ENCODE measurements at regions not wholly inside any gene's neighbourhood (a gene's known extent, or its start where the extent isn't known, plus 50 kb on each side); places are given as distances from the start of the nearest gene placed in this dataset.

GRCh38 chr22:35203583-35203982 is 53.7 kb upstream of the HMGXB4 start:
- WGBS, 5 donors, result 78 to 88% (median 82%) methylated on average over 2 of the region's 2 CpGs
- Histone ChIP-seq H3K9me3 (no peaks in the 10 kb centered on the region), H3K4me1 (peaks cover 0 to 9% (median 0%) of the 10 kb centered on the region in 4 donors)

GRCh38 chr22:35204807-35205775 is 52.2 kb upstream of the HMGXB4 start:
- Histone ChIP-seq H3K36me3 (no peaks in the 10 kb centered on the region), H3K27ac (no peak overlapping the region), H3K27me3 (peaks cover 0 to 14% (median 0%) of the 10 kb centered on the region in 3 donors), H3K4me1 (peaks cover 0 to 9% (median 0%) of the 10 kb centered on the region in 4 donors), H3K4me3 (no peak overlapping the region), H3K9me3 (no peaks in the 10 kb centered on the region)
- 52 to 58% (median 56%) methylated on average over 14 of the region's 14 CpGs for WGBS, 5 donors
- intact Hi-C loops (cut with DNase I; ENCODE audit: low total_unique reads), result no loop called here
- peak in 1 of 2 donors; percentile 56 for DNase-seq
- TF ChIP-seq POLR2AphosphoS5 (IDR thresholded peaks at IDR 0.05) (no peak), CTCF (IDR thresholded peaks at IDR 0.05) (no peak), POLR2A (IDR thresholded peaks at IDR 0.05) (no peak), EP300 (IDR thresholded peaks at IDR 0.05) (no peak)

More at GRCh38 chr22:35203583-35203982, 53.7 kb upstream of the HMGXB4 start:
- no peak for TF ChIP-seq CTCF (IDR thresholded peaks at IDR 0.05)
- TF ChIP-seq EP300 (IDR thresholded peaks at IDR 0.05), result no peak
- no peak for TF ChIP-seq POLR2AphosphoS5 (IDR thresholded peaks at IDR 0.05)
- TF ChIP-seq POLR2A (IDR thresholded peaks at IDR 0.05), result no peak
- Histone ChIP-seq H3K36me3 (no peaks in the 10 kb centered on the region), H3K4me3 (no peak overlapping the region), H3K27me3 (peaks cover 0 to 22% (median 0%) of the 10 kb centered on the region in 3 donors), H3K27ac (no peak overlapping the region)
- no peak for DNase-seq
- intact Hi-C loops (cut with DNase I; ENCODE audit: low total_unique reads), result no loop called here

- 13 to 30% (median 21%) methylated on average over 5 of the region's 5 CpGs for WGBS, 5 donors
- Histone ChIP-seq H3K4me3 (no peak overlapping the region), H3K27me3 (peaks cover 0 to 18% (median 0%) of the 10 kb centered on the region in 3 donors), H3K9me3 (no peaks in the 10 kb centered on the region), H3K27ac (no peak overlapping the region), H3K36me3 (no peaks in the 10 kb centered on the region), H3K4me1 (peaks cover 0 to 9% (median 0%) of the 10 kb centered on the region in 4 donors)
- intact Hi-C loops (cut with DNase I; ENCODE audit: low total_unique reads), result no loop called here
- TF ChIP-seq EP300 (IDR thresholded peaks at IDR 0.05), result no peak
- no peak for TF ChIP-seq POLR2A (IDR thresholded peaks at IDR 0.05)
- TF ChIP-seq CTCF (IDR thresholded peaks at IDR 0.05), result no peak
- no peak for TF ChIP-seq POLR2AphosphoS5 (IDR thresholded peaks at IDR 0.05)
- DNase-seq, result peak in 1 of 2 donors; percentile 46
Observed at GRCh38 chr22:35205961-35206360, 51.3 kb upstream of the HMGXB4 start.

DNA sequence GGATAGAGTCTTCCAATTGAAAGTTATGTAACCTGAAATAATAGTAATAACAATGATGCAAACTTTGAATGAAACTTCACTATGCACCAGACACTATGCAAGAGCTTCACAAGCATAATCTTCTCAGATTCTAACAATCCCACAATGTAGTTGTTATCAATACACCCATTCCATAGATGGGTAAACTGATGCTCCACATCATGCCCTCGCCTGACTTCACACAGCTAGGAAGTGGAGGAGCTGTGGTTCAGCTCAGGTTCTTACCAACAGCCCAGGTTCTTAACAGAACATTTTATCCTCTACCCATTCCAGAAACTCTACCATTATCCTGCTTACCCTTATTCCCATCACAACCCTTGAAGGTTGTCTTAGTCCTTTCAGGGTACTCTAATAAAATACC is 50.4 kb upstream of the HMGXB4 start:
- DNase-seq, result no peak
- Histone ChIP-seq H3K27ac (no peak overlapping the region), H3K4me1 (peaks cover 0 to 9% (median 0%) of the 10 kb centered on the region in 4 donors), H3K9me3 (no peaks in the 10 kb centered on the region), H3K27me3 (peaks cover 0 to 25% (median 0%) of the 10 kb centered on the region in 3 donors), H3K36me3 (no peaks in the 10 kb centered on the region), H3K4me3 (no peak overlapping the region)
- intact Hi-C loops (cut with DNase I; ENCODE audit: low total_unique reads), result no loop called here
- 69 to 93% (median 77%) methylated on average over 1 of the region's 1 CpG for WGBS, 5 donors
- no peak for TF ChIP-seq POLR2A (IDR thresholded peaks at IDR 0.05)
- no peak for TF ChIP-seq CTCF (IDR thresholded peaks at IDR 0.05)
- no peak for TF ChIP-seq EP300 (IDR thresholded peaks at IDR 0.05)
- no peak for TF ChIP-seq POLR2AphosphoS5 (IDR thresholded peaks at IDR 0.05)

Measured in stomach (tissue), 8 donors.